IgD-negative memory B cell (primary cell): ENCODE measurements at regions not wholly inside any gene's neighbourhood (a gene's known extent, or its start where the extent isn't known, plus 50 kb on each side); places are given as distances from the start of the nearest gene placed in this dataset.

ENCODE experiments used
- H3K27ac Mint-ChIP-seq, 3 donors: one replicate each; pipeline ENCODE4 v1.8.0; 2020 to 2022; ENCODE audit warnings: mild to moderate bottlenecking in 3 of 3, mixed read lengths in 3 of 3, moderate library complexity in 1 of 3
- H3K27me3 Mint-ChIP-seq: one replicate; pipeline ENCODE4 v1.8.0; 2021; ENCODE audit warnings: mixed read lengths
- H3K36me3 Mint-ChIP-seq: one replicate; pipeline ENCODE4 v1.8.0; 2020; ENCODE audit warnings: mild to moderate bottlenecking, mixed read lengths
- H3K4me1 Mint-ChIP-seq, 3 donors: one replicate each; pipeline ENCODE4 v1.8.0; 2020 to 2022; ENCODE audit warnings: mixed read lengths in 3 of 3, mild to moderate bottlenecking in 1 of 3
- H3K4me3 Mint-ChIP-seq, 4 donors: one replicate each; pipeline ENCODE4 v1.8.0; 2020 to 2022; ENCODE audit warnings: mild to moderate bottlenecking in 4 of 4, mixed read lengths in 4 of 4, moderate library complexity in 3 of 4
- H3K9me3 Mint-ChIP-seq, 3 donors: one replicate each; pipeline ENCODE4 v1.8.0; 2020 to 2021; ENCODE audit warnings: mixed read lengths in 3 of 3, mild to moderate bottlenecking in 1 of 3

- no peak overlapping the region for H3K27ac Mint-ChIP-seq
- H3K4me3 Mint-ChIP-seq, result no peak overlapping the region
- peaks cover 0 to 1% (median 0%) of the 10 kb centered on the region in 3 donors for H3K9me3 Mint-ChIP-seq
- no peaks in the 10 kb centered on the region for H3K4me1 Mint-ChIP-seq
- no peaks in the 10 kb centered on the region for H3K36me3 Mint-ChIP-seq
- peaks cover 15% of the 10 kb centered on the region for H3K27me3 Mint-ChIP-seq
Measured at GRCh38 chr14:65920996-65921395, 508.5 kb downstream of the FUT8 start.

GRCh38 chr14:65922142-65922541 is 509.6 kb downstream of the FUT8 start:
- Mint-ChIP-seq H3K9me3 (peaks cover 0 to 1% (median 0%) of the 10 kb centered on the region in 3 donors), H3K4me1 (peaks cover 0 to 2% (median 0%) of the 10 kb centered on the region in 3 donors), H3K27ac (no peak overlapping the region)

DNA sequence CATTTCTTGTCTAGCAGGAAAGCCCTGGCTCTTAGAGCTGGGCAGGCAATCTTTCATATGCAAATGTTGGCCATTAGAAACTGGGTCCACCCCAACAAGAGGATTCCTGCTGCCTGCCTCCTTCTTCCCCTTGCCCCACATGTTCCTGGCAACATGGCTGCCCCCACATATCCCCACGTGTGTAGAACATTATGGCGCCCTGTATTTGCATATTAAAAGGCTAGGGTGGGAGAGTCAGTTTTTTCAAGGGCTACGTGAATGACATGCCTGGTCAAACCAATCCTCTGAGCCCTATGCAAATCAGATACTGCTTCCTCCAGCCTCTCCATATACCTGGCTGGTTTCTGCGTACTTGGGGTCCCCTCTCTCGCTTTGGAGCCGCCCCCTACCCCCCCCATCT is 514.0 kb downstream of the FUT8 start:
- Mint-ChIP-seq H3K4me3 (no peak overlapping the region), H3K27me3 (peaks cover 28% of the 10 kb centered on the region), H3K27ac (no peak overlapping the region), H3K4me1 (peaks cover 0 to 8% (median 0%) of the 10 kb centered on the region in 3 donors), H3K9me3 (peaks cover 0 to 1% (median 0%) of the 10 kb centered on the region in 3 donors), H3K36me3 (peaks cover 3% of the 10 kb centered on the region)

More at GRCh38 chr14:65922142-65922541, 509.6 kb downstream of the FUT8 start:
- Mint-ChIP-seq H3K36me3 (no peaks in the 10 kb centered on the region), H3K4me3 (no peak overlapping the region), H3K27me3 (peaks cover 16% of the 10 kb centered on the region)

DNA sequence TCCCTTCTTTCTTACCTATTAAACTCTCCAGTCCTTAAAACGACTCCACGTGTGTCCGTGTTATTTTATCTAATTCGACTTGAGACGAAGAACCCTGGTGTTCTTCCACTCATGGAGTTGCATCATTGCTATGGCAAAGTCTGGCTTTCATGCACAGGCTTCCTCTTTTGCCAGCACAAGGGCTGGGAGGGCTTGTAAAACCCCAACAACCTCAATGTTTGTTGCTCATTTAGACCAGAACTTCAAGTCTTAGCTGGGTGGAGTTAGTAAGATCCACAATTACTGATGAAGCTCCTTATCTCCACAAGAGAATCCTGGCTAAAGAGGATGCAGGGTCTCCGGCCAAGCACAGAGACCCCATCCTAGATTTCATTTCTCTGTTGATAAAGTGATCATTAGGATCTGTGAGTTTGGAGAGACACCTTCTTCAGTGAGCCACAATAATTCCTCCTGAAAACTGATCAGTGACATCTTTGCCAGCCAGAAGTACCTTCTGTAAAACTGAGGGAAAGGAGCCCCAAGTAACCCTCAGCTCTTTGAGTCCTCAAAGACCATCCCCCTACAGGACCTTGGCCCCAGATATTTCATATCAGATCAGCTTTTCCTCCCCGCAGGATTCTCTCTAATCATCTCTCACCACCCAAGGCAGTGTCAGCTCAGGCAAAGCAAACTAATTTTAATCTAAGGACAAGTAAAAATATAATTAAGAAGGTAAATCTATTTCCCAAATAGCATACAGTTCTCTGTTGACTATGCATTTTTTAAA is 514.6 kb downstream of the FUT8 start:
- H3K27ac Mint-ChIP-seq, result peak overlapping the region in 1 of 3 donors; percentile 55
- peaks cover 0 to 8% (median 0%) of the 10 kb centered on the region in 3 donors for H3K4me1 Mint-ChIP-seq
- peaks cover 3% of the 10 kb centered on the region for H3K36me3 Mint-ChIP-seq
- peaks cover 27% of the 10 kb centered on the region for H3K27me3 Mint-ChIP-seq
- H3K9me3 Mint-ChIP-seq, result peaks cover 0 to 1% (median 0%) of the 10 kb centered on the region in 3 donors
- peak overlapping the region in 2 of 4 donors; percentile 31 to 34 for H3K4me3 Mint-ChIP-seq

GRCh38 chr14:65927931-65928356 is 515.4 kb downstream of the FUT8 start:
- Mint-ChIP-seq H3K36me3 (peaks cover 3% of the 10 kb centered on the region), H3K4me3 (no peak overlapping the region), H3K4me1 (peaks cover 0 to 8% (median 0%) of the 10 kb centered on the region in 3 donors), H3K9me3 (peaks cover 0 to 1% (median 0%) of the 10 kb centered on the region in 3 donors), H3K27ac (peak overlapping the region in 1 of 3 donors; percentile 53), H3K27me3 (peaks cover 24% of the 10 kb centered on the region)

DNA sequence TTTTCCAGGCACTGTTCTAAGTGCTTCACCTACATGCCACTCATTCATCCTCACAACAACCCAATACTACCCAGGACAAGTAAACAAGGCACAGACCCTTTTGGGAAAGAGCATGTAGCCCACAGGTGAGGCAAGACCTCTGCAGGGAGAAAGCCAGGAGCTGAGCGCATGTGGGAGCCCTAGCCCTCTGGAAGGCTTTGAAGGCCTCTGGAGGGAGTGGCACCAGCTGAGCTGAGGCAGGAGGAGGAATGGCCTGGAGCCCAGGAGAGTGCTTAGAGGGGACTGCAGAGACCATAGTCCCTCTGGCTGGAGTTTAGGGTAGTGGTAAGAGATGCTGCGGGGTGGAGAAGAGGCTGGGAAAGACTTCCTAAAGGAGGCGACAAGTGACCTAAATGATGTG is 516.5 kb downstream of the FUT8 start:
- Mint-ChIP-seq H3K27me3 (peaks cover 24% of the 10 kb centered on the region), H3K4me3 (no peak overlapping the region), H3K36me3 (peaks cover 3% of the 10 kb centered on the region), H3K27ac (no peak overlapping the region), H3K9me3 (no peaks in the 10 kb centered on the region), H3K4me1 (peaks cover 0 to 8% (median 0%) of the 10 kb centered on the region in 3 donors)

DNA sequence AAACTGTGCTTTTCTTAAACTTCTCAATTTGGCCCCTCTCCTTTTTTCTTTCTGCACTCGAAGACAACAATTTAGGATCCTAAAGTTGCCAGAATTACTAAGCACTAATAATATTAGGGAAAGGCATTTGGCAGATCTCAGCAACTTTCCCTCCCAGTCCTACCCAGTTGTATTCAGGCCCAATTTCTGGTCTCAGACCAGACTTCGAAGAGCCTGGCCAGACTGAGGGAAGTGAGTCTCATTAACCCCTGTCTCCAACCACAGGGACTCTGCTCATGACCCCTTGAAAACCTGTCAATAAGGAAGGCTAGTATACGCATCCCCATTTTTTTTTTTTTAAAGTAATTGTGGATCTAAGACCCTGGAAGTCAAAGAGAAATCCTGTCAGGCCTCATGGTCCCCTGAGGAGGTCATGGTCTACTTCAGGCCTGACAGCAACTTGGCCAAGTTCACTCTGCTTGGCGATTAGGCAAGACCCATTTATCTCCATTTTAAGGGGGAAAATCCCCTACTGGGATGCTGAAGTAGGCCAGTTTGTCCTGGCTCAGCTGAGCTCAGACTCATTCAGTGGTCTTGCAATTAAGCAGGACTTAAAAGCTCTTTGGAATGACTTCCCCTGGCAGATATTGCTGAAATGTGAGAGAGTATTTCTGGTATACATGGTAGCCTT is 521.0 kb downstream of the FUT8 start:
- Mint-ChIP-seq H3K27me3 (peaks cover 21% of the 10 kb centered on the region), H3K4me1 (peaks cover 0 to 7% (median 2%) of the 10 kb centered on the region in 3 donors), H3K9me3 (no peaks in the 10 kb centered on the region), H3K27ac (no peak overlapping the region), H3K36me3 (no peaks in the 10 kb centered on the region), H3K4me3 (no peak overlapping the region)

- Mint-ChIP-seq H3K27ac (no peak overlapping the region), H3K36me3 (no peaks in the 10 kb centered on the region), H3K9me3 (no peaks in the 10 kb centered on the region), H3K4me3 (no peak overlapping the region), H3K4me1 (peaks cover 0 to 5% (median 2%) of the 10 kb centered on the region in 3 donors), H3K27me3 (peaks cover 17% of the 10 kb centered on the region)
Measured at GRCh38 chr14:65934070-65934435, 521.5 kb downstream of the FUT8 start.

- Mint-ChIP-seq H3K27me3 (peaks cover 14% of the 10 kb centered on the region), H3K4me1 (peaks cover 0 to 7% (median 4%) of the 10 kb centered on the region in 3 donors), H3K4me3 (no peak overlapping the region), H3K36me3 (peaks cover 1% of the 10 kb centered on the region), H3K9me3 (no peaks in the 10 kb centered on the region), H3K27ac (no peak overlapping the region)
Measured at GRCh38 chr14:65936342-65936975, 523.9 kb downstream of the FUT8 start.

GRCh38 chr14:65937079-65937959 is 524.8 kb downstream of the FUT8 start:
- Mint-ChIP-seq H3K4me1 (peaks cover 0 to 7% (median 4%) of the 10 kb centered on the region in 3 donors), H3K27ac (no peak overlapping the region)

DNA sequence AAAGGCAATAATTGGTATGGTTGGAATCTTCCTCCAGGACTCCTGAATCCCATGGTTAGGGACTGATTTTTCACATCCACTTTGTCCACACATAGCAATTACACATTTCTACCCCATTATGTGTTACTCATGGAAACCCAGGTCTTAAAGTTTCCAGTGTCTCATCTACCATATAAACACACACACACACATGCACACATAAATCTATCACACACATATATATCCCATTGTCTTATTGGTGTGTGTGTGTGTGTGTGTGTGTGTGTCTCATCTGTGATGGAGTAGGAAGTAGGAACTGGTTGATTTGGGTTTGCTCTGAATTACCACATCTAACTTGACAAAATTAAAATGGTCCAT is 525.4 kb downstream of the FUT8 start:
- Mint-ChIP-seq H3K27ac (no peak overlapping the region), H3K4me3 (no peak overlapping the region), H3K4me1 (peaks cover 0 to 7% (median 4%) of the 10 kb centered on the region in 3 donors), H3K27me3 (peaks cover 16% of the 10 kb centered on the region), H3K9me3 (no peaks in the 10 kb centered on the region), H3K36me3 (peaks cover 1% of the 10 kb centered on the region)

More at GRCh38 chr14:65937079-65937959, 524.8 kb downstream of the FUT8 start:
- H3K27me3 Mint-ChIP-seq, result peaks cover 16% of the 10 kb centered on the region
- H3K36me3 Mint-ChIP-seq, result peaks cover 1% of the 10 kb centered on the region
- no peaks in the 10 kb centered on the region for H3K9me3 Mint-ChIP-seq
- H3K4me3 Mint-ChIP-seq, result no peak overlapping the region

DNA sequence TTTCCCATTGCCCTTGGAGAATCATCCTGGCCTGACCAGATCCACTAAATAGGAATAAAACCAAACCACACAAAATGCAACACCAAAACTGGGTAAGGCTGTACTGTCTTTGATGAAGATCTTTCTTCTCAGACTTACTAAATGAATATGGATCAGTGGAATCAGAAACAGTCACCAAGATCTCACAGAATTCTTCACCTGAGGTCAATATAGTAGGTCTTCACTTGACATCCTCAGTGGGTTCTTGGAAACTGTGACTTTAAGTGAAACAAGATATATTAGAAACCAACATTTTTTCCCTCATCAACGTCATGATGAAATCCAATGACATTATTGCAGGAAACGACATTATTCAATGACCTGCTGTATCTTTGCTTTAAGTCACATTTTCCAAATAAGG is 526.2 kb downstream of the FUT8 start:
- Mint-ChIP-seq H3K4me1 (peaks cover 0 to 7% (median 4%) of the 10 kb centered on the region in 3 donors), H3K36me3 (peaks cover 1% of the 10 kb centered on the region), H3K4me3 (no peak overlapping the region), H3K27ac (no peak overlapping the region), H3K9me3 (no peaks in the 10 kb centered on the region), H3K27me3 (peaks cover 16% of the 10 kb centered on the region)

DNA sequence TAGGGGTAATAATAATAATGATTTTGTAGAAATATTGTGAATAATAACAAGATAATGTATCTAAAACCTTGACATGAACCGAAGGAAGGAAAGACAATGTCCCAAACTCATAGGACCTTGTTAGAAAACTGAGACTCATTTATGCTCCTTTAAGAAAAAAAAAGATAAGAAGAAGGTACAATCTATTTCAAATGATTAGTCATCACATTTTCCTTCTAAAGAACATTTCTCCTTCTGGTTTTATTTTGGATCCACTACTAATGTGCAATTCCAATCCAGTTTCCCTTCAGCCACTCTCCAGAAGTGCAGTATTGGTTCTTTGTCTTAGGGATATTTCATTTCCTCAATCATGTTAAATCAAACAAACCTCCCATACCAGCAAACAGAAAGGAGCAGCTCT is 526.7 kb downstream of the FUT8 start:
- no peak overlapping the region for H3K4me3 Mint-ChIP-seq
- H3K27me3 Mint-ChIP-seq, result peaks cover 16% of the 10 kb centered on the region
- peaks cover 0 to 7% (median 4%) of the 10 kb centered on the region in 3 donors for H3K4me1 Mint-ChIP-seq
- H3K27ac Mint-ChIP-seq, result no peak overlapping the region
- peaks cover 1% of the 10 kb centered on the region for H3K36me3 Mint-ChIP-seq
- no peaks in the 10 kb centered on the region for H3K9me3 Mint-ChIP-seq

GRCh38 chr14:65940056-65940735 is 527.7 kb downstream of the FUT8 start:
- Mint-ChIP-seq H3K4me3 (no peak overlapping the region), H3K4me1 (peaks cover 0 to 7% (median 4%) of the 10 kb centered on the region in 3 donors), H3K36me3 (peaks cover 1% of the 10 kb centered on the region), H3K27ac (no peak overlapping the region), H3K27me3 (peaks cover 13% of the 10 kb centered on the region), H3K9me3 (no peaks in the 10 kb centered on the region)
